Liver (tissue), 8 donors: ENCODE measurements at regions not wholly inside any gene's neighbourhood (a gene's known extent, or its start where the extent isn't known, plus 50 kb on each side); places are given as distances from the start of the nearest gene placed in this dataset.

Source experiments
- DNase-seq: peaks from one replicate; pipeline ENCODE4 v3.0.0-alpha.2; 2017; ENCODE audit warnings: low spot score
- H3K27ac ChIP-seq, 2 donors: one replicate each; pipeline ENCODE4 v1.7.0; 2013; ENCODE audit warnings: inconsistent platforms in 2 of 2, low read length in 2 of 2, control low read depth in 1 of 2, low read depth in 1 of 2, mild to moderate bottlenecking in 1 of 2
- H3K27me3 ChIP-seq, 4 donors: one replicate each; pipeline versions ENCODE4 v1.6.1 to v1.7.0; 2013; ENCODE audit warnings: low read length in 3 of 4, inconsistent platforms in 1 of 4, mild to moderate bottlenecking in 1 of 4, moderate library complexity in 1 of 4; ENCODE audit not compliant: control insufficient read depth in 4 of 4, insufficient read depth in 4 of 4
- H3K36me3 ChIP-seq, 4 donors: one replicate each; pipeline versions ENCODE4 v1.6.1 to v1.7.0; 2013; ENCODE audit warnings: low read length in 3 of 4, mild to moderate bottlenecking in 3 of 4, low read depth in 1 of 4, moderate library complexity in 1 of 4; ENCODE audit not compliant: control insufficient read depth in 4 of 4, insufficient read depth in 3 of 4
- H3K4me1 ChIP-seq, 4 donors: one replicate each; pipeline versions ENCODE4 v1.6.1 to v1.7.0; 2013; ENCODE audit warnings: low read length in 3 of 4, mild to moderate bottlenecking in 3 of 4, moderate library complexity in 1 of 4; ENCODE audit not compliant: control insufficient read depth in 4 of 4, insufficient read depth in 4 of 4
- H3K4me3 ChIP-seq, 3 donors: one replicate each; pipeline versions ENCODE4 v1.6.1 to v1.7.0; 2013; ENCODE audit warnings: low read length in 3 of 3, control low read depth in 1 of 3, low read depth in 1 of 3, mild to moderate bottlenecking in 1 of 3
- H3K9ac ChIP-seq, 2 donors: one replicate each; pipeline ENCODE4 v1.7.0; 2013; ENCODE audit warnings: low read length in 2 of 2, mild to moderate bottlenecking in 2 of 2, moderate library complexity in 2 of 2, control low read depth in 1 of 2, low read depth in 1 of 2
- H3K9me3 ChIP-seq, 4 donors: one replicate each; pipeline versions ENCODE4 v1.6.1 to v1.7.0; 2013; ENCODE audit warnings: low read length in 3 of 4; ENCODE audit not compliant: control insufficient read depth in 4 of 4
- EGR1 ChIP-seq, 2 donors: IDR thresholded peaks; 2 replicates each; pipeline ENCODE4 v1.6.1; 2016 to 2018; ENCODE audit warnings: antibody characterized with exemption in 2 of 2, low read depth in 2 of 2
- FOXA1 ChIP-seq: IDR thresholded peaks from 2 replicates; pipeline ENCODE4 v1.6.1; 2016; ENCODE audit warnings: antibody characterized with exemption
- FOXA2 ChIP-seq: IDR thresholded peaks from 2 replicates; pipeline ENCODE4 v1.6.1; 2016; ENCODE audit warnings: antibody characterized with exemption
- GABPA ChIP-seq, 2 donors: IDR thresholded peaks in 1 of 2; conservative IDR thresholded peaks in 1 of 2; 2 replicates each; pipeline ENCODE4 v1.6.1; 2016; ENCODE audit warnings: antibody characterized with exemption in 2 of 2, mild to moderate bottlenecking in 1 of 2, moderate library complexity in 1 of 2
- HNF4A ChIP-seq, 2 donors: conservative IDR thresholded peaks; 2 replicates each; pipeline ENCODE4 v1.6.1; 2016; ENCODE audit warnings: antibody characterized with exemption in 2 of 2, mild to moderate bottlenecking in 2 of 2
- HNF4G ChIP-seq: IDR thresholded peaks from 2 replicates; pipeline ENCODE4 v1.6.1; 2016; ENCODE audit warnings: antibody characterized with exemption
- NR2F2 ChIP-seq: IDR thresholded peaks from 2 replicates; pipeline ENCODE4 v1.6.1; 2016; ENCODE audit warnings: antibody characterized with exemption
- RXRA ChIP-seq, 2 donors: IDR thresholded peaks; 2 replicates each; pipeline ENCODE4 v1.6.1; 2017 to 2018; ENCODE audit warnings: antibody characterized with exemption in 2 of 2, mild to moderate bottlenecking in 1 of 2
- SP1 ChIP-seq: IDR thresholded peaks from 2 replicates; pipeline ENCODE4 v1.6.1; 2018; ENCODE audit warnings: antibody characterized with exemption, mild to moderate bottlenecking
- YY1 ChIP-seq: IDR thresholded peaks from 2 replicates; pipeline ENCODE4 v1.6.1; 2016; ENCODE audit warnings: antibody characterized with exemption, mild to moderate bottlenecking
- WGBS: extraction: QIAGEN DNeasy Blood & Tissue Kit; methylation state at CpG from one replicate; pipeline ENCODE4 v1.1.7; 2013; 5-methylcytosine and 5-hydroxymethylcytosine counted together
- TF ChIP-seq, protein P1 (sequence below): fragments of 150-350 bp; IDR thresholded peaks from 2 replicates; pipeline ENCODE4 v1.5.1; 2017; ENCODE audit warnings: improper control_type of control experiment, low read depth, low read length; ENCODE audit not compliant: missing input control
- TF ChIP-seq, protein P2 (sequence below): IDR thresholded peaks from 2 replicates; pipeline ENCODE4 v1.6.1; 2016; ENCODE audit warnings: antibody characterized with exemption
- TF ChIP-seq, protein P3 (sequence below): IDR thresholded peaks from 2 replicates; pipeline ENCODE4 v1.6.1; 2016; ENCODE audit warnings: antibody characterized with exemption
- TF ChIP-seq, protein P4 (sequence below): IDR thresholded peaks from 2 replicates; pipeline ENCODE4 v1.6.1; 2016; ENCODE audit warnings: antibody characterized with exemption
- donor health status: healthy.
- donor health status: healthy.
- donor health status: healthy.
- donor health status: healthy.
- donor health status: healthy.

DNA sequence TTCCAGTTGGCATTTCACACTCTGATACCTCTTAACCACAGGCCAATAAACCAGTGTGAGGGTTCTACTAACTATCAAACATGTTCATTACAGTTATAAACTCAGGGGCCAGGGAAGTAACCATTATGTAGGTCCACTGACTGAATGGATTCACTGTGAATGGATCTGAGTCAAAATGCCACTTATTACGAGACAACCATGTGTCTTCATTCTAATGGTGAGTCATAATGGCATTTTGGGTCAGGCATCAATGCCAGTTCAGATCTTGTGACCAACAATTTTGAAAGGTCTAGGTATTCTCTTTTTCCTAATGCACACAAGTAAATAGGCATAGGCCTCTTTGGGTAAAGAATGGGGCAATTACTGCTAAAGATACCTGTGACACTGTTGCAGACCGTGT, 112.2 kb upstream of the HEY2 start:
- TF ChIP-seq, protein P1, sequence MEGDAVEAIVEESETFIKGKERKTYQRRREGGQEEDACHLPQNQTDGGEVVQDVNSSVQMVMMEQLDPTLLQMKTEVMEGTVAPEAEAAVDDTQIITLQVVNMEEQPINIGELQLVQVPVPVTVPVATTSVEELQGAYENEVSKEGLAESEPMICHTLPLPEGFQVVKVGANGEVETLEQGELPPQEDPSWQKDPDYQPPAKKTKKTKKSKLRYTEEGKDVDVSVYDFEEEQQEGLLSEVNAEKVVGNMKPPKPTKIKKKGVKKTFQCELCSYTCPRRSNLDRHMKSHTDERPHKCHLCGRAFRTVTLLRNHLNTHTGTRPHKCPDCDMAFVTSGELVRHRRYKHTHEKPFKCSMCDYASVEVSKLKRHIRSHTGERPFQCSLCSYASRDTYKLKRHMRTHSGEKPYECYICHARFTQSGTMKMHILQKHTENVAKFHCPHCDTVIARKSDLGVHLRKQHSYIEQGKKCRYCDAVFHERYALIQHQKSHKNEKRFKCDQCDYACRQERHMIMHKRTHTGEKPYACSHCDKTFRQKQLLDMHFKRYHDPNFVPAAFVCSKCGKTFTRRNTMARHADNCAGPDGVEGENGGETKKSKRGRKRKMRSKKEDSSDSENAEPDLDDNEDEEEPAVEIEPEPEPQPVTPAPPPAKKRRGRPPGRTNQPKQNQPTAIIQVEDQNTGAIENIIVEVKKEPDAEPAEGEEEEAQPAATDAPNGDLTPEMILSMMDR: no peak
- TF ChIP-seq FOXA2: no peak
- TF ChIP-seq, protein P2, sequence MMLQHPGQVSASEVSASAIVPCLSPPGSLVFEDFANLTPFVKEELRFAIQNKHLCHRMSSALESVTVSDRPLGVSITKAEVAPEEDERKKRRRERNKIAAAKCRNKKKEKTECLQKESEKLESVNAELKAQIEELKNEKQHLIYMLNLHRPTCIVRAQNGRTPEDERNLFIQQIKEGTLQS: no peak
- TF ChIP-seq, protein P3, sequence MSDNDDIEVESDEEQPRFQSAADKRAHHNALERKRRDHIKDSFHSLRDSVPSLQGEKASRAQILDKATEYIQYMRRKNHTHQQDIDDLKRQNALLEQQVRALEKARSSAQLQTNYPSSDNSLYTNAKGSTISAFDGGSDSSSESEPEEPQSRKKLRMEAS: no peak
- TF ChIP-seq RXRA (IDR thresholded peaks at IDR 0.05): no peak
- no peak for TF ChIP-seq YY1
- TF ChIP-seq, protein P4, sequence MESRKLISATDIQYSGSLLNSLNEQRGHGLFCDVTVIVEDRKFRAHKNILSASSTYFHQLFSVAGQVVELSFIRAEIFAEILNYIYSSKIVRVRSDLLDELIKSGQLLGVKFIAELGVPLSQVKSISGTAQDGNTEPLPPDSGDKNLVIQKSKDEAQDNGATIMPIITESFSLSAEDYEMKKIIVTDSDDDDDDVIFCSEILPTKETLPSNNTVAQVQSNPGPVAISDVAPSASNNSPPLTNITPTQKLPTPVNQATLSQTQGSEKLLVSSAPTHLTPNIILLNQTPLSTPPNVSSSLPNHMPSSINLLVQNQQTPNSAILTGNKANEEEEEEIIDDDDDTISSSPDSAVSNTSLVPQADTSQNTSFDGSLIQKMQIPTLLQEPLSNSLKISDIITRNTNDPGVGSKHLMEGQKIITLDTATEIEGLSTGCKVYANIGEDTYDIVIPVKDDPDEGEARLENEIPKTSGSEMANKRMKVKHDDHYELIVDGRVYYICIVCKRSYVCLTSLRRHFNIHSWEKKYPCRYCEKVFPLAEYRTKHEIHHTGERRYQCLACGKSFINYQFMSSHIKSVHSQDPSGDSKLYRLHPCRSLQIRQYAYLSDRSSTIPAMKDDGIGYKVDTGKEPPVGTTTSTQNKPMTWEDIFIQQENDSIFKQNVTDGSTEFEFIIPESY: no peak
- TF ChIP-seq GABPA (IDR thresholded peaks at IDR 0.05 in 1 of 2, conservative IDR thresholded peaks at IDR 0.05 in 1 of 2): no peak
- no peak for TF ChIP-seq HNF4A (conservative IDR thresholded peaks at IDR 0.05)
- TF ChIP-seq EGR1 (IDR thresholded peaks at IDR 0.05; ENCODE audit: low read depth in 2 of 2): no peak
- TF ChIP-seq NR2F2: no peak
- no peak for TF ChIP-seq FOXA1
- TF ChIP-seq HNF4G: no peak
- no peak for TF ChIP-seq SP1
- DNase-seq: no peak
- no peaks in the 10 kb centered on the region for H3K27me3 ChIP-seq
- no peak overlapping the region for H3K9ac ChIP-seq
- 96% methylated on average over 2 of the region's 2 CpGs for WGBS
- H3K27ac ChIP-seq: no peak overlapping the region
- H3K9me3 ChIP-seq: no peaks in the 10 kb centered on the region
- H3K36me3 ChIP-seq: no peaks in the 10 kb centered on the region
- H3K4me3 ChIP-seq: no peak overlapping the region
- no peaks in the 10 kb centered on the region for H3K4me1 ChIP-seq

DNA sequence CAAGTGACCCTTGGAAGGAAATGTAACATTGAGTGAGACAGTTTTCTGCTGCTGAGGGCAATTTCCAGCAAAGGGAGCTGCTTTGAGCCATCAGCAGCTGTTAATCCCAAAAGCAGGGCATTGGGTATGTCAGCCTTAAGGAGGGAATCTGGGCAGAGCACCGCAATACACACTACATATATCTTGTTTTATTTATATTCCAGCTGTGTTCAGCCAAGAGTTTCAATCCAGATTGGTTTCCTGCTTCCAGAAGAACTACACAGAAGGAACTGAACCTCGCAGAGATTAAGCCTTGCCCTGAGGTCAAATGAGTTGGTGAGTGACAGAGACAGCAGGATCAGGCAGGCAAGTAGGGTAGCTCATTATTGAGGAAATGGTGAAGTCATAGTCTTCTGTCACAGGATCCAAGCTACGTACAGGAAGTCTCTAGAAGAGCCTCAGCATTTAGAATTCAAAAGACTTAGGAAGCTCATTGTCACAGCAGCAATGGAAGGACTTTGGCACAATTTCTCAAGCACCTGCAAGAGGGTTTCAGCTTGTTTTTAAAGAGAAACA, 109.9 kb upstream of the HEY2 start:
- 69% methylated on average over 3 of the region's 3 CpGs for WGBS
- TF ChIP-seq, protein P4: no peak
- TF ChIP-seq NR2F2: peak; percentile 57

More for the DNA sequence above, 109.9 kb upstream of the HEY2 start:
- H3K9me3 ChIP-seq: no peaks in the 10 kb centered on the region
- no peak overlapping the region for H3K27ac ChIP-seq
- no peaks in the 10 kb centered on the region for H3K36me3 ChIP-seq
- H3K27me3 ChIP-seq: no peaks in the 10 kb centered on the region
- no peak for DNase-seq
- no peaks in the 10 kb centered on the region for H3K4me1 ChIP-seq
- no peak overlapping the region for H3K9ac ChIP-seq
- no peak overlapping the region for H3K4me3 ChIP-seq
